ENCODE measurements at regions not wholly inside any gene's neighbourhood (a gene's known extent, or its start where the extent isn't known, plus 50 kb on each side); places are given as distances from the start of the nearest gene placed in this dataset.

DNA sequence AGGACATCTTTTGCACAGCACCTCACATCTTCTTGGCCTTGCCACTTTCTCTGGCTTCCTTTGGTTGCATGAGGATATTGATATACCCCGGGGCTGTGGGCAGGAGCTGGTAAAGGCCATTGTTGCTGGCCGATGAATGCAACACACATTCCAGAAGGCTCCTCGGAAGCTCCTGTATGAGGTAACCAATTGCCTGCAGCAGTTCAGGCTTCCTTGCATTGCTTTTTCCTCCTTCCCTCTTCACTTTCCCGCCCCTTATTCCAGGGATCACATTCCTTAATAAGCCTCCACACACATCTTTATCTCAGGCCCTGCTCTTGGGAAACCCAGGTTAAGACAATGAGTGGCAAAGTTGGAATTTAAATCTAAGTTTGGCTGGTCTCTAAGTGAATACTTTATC, 505.4 kb upstream of the CLINT1 start:
- no peak for TF ChIP-seq EZH2 (IDR thresholded peaks at IDR 0.05; ENCODE audit: low read length, missing control alignments)
- TF ChIP-seq, protein P1, sequence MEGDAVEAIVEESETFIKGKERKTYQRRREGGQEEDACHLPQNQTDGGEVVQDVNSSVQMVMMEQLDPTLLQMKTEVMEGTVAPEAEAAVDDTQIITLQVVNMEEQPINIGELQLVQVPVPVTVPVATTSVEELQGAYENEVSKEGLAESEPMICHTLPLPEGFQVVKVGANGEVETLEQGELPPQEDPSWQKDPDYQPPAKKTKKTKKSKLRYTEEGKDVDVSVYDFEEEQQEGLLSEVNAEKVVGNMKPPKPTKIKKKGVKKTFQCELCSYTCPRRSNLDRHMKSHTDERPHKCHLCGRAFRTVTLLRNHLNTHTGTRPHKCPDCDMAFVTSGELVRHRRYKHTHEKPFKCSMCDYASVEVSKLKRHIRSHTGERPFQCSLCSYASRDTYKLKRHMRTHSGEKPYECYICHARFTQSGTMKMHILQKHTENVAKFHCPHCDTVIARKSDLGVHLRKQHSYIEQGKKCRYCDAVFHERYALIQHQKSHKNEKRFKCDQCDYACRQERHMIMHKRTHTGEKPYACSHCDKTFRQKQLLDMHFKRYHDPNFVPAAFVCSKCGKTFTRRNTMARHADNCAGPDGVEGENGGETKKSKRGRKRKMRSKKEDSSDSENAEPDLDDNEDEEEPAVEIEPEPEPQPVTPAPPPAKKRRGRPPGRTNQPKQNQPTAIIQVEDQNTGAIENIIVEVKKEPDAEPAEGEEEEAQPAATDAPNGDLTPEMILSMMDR (conservative IDR thresholded peaks at IDR 0.05 in 1 of 2, IDR thresholded peaks at IDR 0.05 in 1 of 2; ENCODE audit: low read depth in 1 of 2, low read length in 2 of 2) = no peak
